ENCODE measurements at regions not wholly inside any gene's neighbourhood (a gene's known extent, or its start where the extent isn't known, plus 50 kb on each side); places are given as distances from the start of the nearest gene placed in this dataset.

- H3K4me1 Mint-ChIP-seq, result peaks cover 13% of the 10 kb centered on the region
- peaks cover 4% of the 10 kb centered on the region for H3K27me3 Mint-ChIP-seq
- no peaks in the 10 kb centered on the region for H3K9me3 Mint-ChIP-seq
- POLR2A ChIA-PET, result no interaction called here
- no peak overlapping the region for H3K4me3 Mint-ChIP-seq
- no peaks in the 10 kb centered on the region for H3K36me3 Mint-ChIP-seq (ENCODE audit: low read depth)
- CTCF ChIA-PET, result no interaction called here
- no peak overlapping the region for H3K27ac Mint-ChIP-seq
- no peak for DNase-seq
These were observed 84.9 kb upstream of the TAB3 start for GRCh38 chrX:30973784-30974427.

DNA sequence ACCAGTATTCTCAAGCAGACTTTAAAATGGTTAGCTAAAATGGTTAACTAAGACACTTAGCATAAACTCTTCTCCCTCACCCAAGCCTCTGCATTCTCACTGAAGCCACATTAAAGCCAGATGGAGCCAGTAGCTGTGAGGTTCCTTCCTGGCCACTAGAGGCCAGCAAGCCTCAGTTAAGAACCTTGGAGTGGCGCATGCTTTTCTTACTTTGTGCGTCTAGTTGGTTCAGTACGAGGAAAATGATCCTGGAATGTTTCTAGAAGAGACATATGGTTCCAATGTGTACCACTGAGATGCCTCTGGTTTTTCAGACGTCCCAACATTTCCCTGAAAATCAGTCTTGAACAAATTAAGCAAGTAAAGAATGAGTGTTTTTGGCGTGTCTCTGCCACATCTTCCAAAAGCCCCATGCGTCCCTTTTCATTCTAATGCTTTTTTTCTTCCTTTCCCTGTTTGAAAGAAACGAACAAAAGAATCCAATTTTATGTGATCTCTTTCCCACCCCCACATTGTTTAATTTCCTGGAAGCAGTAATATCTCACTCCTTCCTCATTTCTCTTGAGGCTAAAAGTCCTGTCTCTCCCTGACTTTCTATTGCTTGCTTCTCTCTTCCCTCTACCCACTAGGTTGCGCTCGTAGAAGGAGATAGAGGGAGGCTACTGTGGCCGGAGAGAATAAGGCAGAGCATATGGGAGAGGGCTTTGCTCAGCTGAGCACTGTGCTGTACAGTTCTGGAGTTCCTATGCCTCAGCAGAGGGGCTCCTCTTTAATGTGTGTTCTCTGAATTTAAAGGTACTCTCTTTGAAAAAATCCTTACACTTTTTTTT is 82.9 kb upstream of the TAB3 start:
- H3K4me3 Mint-ChIP-seq, result peak overlapping the region; percentile 44
- CTCF ChIA-PET, result interaction anchor here (0.6 kb wide), 1 partner anchor 31 kb away, joined by 3 read pairs; no protein-coding TSS in a partner anchor
- H3K27ac Mint-ChIP-seq, result no peak overlapping the region
- no peaks in the 10 kb centered on the region for H3K36me3 Mint-ChIP-seq (ENCODE audit: low read depth)
- peaks cover 13% of the 10 kb centered on the region for H3K4me1 Mint-ChIP-seq
- POLR2A ChIA-PET, result no interaction called here
- DNase-seq, result peak; percentile 22
- peaks cover 2% of the 10 kb centered on the region for H3K27me3 Mint-ChIP-seq
- no peaks in the 10 kb centered on the region for H3K9me3 Mint-ChIP-seq

- Mint-ChIP-seq H3K4me3 (no peak overlapping the region), H3K36me3 (ENCODE audit: low read depth) (no peaks in the 10 kb centered on the region), H3K27me3 (no peaks in the 10 kb centered on the region), H3K9me3 (no peaks in the 10 kb centered on the region), H3K27ac (no peak overlapping the region), H3K4me1 (peaks cover 5% of the 10 kb centered on the region)
- no peak for DNase-seq
- POLR2A ChIA-PET, result no interaction called here
- CTCF ChIA-PET, result interaction anchor here (0.6 kb wide), 1 partner anchor 72 kb away, joined by 4 read pairs; no protein-coding TSS in a partner anchor
These were observed 78.5 kb upstream of the TAB3 start for GRCh38 chrX:30967516-30967915.

DNA sequence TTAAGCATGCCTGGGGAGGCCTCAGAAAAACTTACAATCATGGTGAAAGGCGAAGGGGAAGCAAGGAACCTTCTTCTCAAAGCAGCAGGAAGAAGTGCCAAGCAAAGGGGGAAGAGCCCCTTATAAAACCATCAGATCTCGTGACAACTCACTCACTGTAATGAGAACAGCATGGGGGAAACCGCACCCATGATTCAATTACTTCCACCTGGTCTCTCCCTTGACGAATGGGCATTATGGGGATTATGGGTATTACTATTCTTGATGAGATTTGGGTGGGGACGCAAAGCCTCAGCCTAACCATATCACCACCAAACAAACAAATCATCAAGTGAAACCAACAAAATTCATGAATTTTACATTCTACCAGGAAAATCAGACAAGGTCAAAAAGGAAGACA is 76.7 kb upstream of the TAB3 start:
- Mint-ChIP-seq H3K36me3 (ENCODE audit: low read depth) (no peaks in the 10 kb centered on the region), H3K9me3 (no peaks in the 10 kb centered on the region), H3K27me3 (no peaks in the 10 kb centered on the region), H3K27ac (no peak overlapping the region), H3K4me3 (no peak overlapping the region), H3K4me1 (no peaks in the 10 kb centered on the region)
- ChIA-PET CTCF (no interaction called here), POLR2A (no interaction called here)
- no peak for DNase-seq

DNA sequence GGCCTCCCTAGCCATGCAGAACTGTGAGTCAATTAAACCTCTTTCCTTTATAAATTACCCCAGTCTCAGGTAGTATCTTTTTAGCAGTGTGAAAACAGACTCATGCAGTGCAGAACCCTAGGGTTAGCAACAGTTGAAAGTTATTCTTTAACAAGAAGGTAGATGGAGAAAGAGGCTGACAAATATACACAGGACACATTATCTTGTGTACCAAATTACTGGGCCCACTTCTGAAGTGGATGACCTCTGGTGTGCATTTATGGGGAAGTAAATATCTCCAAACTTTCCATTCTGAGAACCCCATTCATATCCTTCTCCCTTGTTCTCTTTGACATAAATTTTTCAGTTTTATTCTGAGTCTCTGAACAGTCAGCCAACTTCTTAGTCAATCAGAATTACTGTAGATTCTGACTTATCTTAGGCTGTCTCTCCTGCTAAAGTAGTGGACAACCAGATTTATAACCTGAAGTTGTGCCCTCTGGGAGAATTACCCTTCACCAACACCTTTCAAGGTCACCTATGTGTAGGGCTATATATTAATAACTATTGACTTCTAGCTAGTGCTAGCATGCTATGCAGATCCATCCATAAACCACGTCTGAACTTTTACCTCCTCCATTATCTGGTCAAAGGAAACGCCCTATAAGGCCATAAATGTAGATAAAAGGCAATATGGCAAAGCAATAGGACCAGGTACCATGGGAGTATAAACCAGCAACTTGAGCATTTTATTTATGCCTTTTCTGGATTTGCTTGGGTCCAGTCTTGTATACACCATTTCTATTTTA is 72.5 kb upstream of the TAB3 start:
- POLR2A ChIA-PET, result no interaction called here
- CTCF ChIA-PET, result no interaction called here

DNA sequence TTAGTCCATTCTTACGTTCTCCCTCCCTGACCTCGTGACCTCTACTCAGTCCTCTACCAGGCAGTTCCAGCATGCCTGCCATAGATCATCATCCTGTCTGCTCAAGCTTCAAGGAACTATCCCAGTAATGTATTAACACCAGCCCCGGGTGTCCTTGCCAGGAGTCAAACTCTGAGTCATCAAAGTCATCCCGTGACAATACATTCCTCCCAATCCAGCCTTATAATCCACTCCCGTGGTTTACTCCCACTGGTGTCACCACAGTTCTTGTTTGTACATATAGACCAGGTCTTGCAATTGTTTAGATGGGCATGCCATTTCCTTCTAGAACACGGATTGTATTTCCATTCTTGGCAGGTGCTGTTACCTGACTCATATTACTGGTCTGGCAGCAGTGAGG is 68.7 kb upstream of the TAB3 start:
- Mint-ChIP-seq H3K27ac (no peak overlapping the region), H3K4me3 (no peak overlapping the region), H3K27me3 (no peaks in the 10 kb centered on the region), H3K9me3 (no peaks in the 10 kb centered on the region), H3K4me1 (no peaks in the 10 kb centered on the region), H3K36me3 (ENCODE audit: low read depth) (no peaks in the 10 kb centered on the region)
- ChIA-PET CTCF (no interaction called here), POLR2A (no interaction called here)
- DNase-seq, result no peak

More for the DNA sequence above, 72.5 kb upstream of the TAB3 start:
- Mint-ChIP-seq H3K4me1 (no peaks in the 10 kb centered on the region), H3K27me3 (no peaks in the 10 kb centered on the region), H3K36me3 (ENCODE audit: low read depth) (no peaks in the 10 kb centered on the region), H3K9me3 (no peaks in the 10 kb centered on the region), H3K27ac (no peak overlapping the region), H3K4me3 (no peak overlapping the region)
- DNase-seq, result no peak

GRCh38 chrX:30955687-30956086 is 66.6 kb upstream of the TAB3 start:
- no peak overlapping the region for H3K4me3 Mint-ChIP-seq
- H3K27ac Mint-ChIP-seq, result no peak overlapping the region
- ChIA-PET CTCF (interaction anchor here (0.7 kb wide), 1 partner anchor 144 kb away, joined by 3 read pairs; no protein-coding TSS in a partner anchor), POLR2A (no interaction called here)
- no peaks in the 10 kb centered on the region for H3K9me3 Mint-ChIP-seq
- no peaks in the 10 kb centered on the region for H3K36me3 Mint-ChIP-seq (ENCODE audit: low read depth)
- DNase-seq, result no peak
- H3K4me1 Mint-ChIP-seq, result no peaks in the 10 kb centered on the region
- H3K27me3 Mint-ChIP-seq, result no peaks in the 10 kb centered on the region

- ChIA-PET POLR2A (no interaction called here), CTCF (interaction anchor here (1.3 kb wide), 1 partner anchor 25 kb away, joined by 3 read pairs; no protein-coding TSS in a partner anchor)
- H3K4me1 Mint-ChIP-seq, result no peaks in the 10 kb centered on the region
- no peaks in the 10 kb centered on the region for H3K36me3 Mint-ChIP-seq (ENCODE audit: low read depth)
- H3K27ac Mint-ChIP-seq, result no peak overlapping the region
- peaks cover 2% of the 10 kb centered on the region for H3K27me3 Mint-ChIP-seq
- no peak overlapping the region for H3K4me3 Mint-ChIP-seq
- no peak for DNase-seq
- no peaks in the 10 kb centered on the region for H3K9me3 Mint-ChIP-seq
These were observed 61.9 kb upstream of the TAB3 start for GRCh38 chrX:30951003-30951402.

DNA sequence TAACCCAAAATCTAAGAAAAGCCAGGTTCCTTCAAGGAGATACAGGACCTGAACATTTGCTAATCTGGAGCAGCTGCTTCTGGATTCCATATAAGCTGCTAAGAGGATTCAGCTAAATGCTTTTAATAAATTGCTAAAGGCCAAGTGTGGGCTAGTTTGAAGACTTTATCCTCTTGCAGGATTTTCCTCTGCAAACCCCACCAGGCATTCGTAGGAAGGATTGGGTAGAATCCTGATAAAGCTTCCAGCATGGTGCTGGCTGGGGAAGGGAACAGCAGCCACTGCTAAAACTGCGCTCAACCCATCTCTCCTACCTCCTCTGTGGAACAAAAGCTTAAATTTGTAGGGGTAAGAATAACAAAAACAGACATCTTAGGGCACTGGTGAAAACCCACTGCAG is 61.3 kb upstream of the TAB3 start:
- CTCF ChIA-PET, result interaction anchor here (1.3 kb wide), 1 partner anchor 24 kb away, joined by 3 read pairs; no protein-coding TSS in a partner anchor
- POLR2A ChIA-PET, result no interaction called here
- Mint-ChIP-seq H3K27me3 (peaks cover 2% of the 10 kb centered on the region), H3K4me3 (no peak overlapping the region), H3K4me1 (no peaks in the 10 kb centered on the region), H3K27ac (no peak overlapping the region), H3K9me3 (no peaks in the 10 kb centered on the region), H3K36me3 (ENCODE audit: low read depth) (no peaks in the 10 kb centered on the region)
- DNase-seq, result no peak

DNA sequence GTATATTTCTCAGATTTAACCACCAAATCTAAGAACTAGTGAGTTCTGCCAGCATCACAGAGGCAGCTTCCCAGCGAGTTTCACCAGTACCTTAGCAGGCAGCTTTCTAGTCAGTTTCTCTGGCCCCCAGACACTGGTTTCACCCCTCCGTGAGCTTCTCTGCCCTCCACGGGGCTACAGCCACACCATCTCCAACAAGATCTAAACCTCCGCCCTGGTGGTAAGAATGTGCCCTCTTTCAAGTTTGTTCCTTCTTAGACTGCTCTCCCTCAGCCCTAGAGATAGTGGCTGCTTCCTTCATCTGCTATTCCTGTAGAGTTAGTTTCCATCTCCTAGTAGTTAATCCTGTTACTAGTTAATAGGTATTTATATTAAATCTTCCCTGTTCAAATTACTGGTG is 60.5 kb upstream of the TAB3 start:
- ChIA-PET CTCF (no interaction called here), POLR2A (no interaction called here)
- H3K27ac Mint-ChIP-seq, result no peak overlapping the region
- no peaks in the 10 kb centered on the region for H3K4me1 Mint-ChIP-seq
- H3K36me3 Mint-ChIP-seq (ENCODE audit: low read depth), result no peaks in the 10 kb centered on the region
- H3K9me3 Mint-ChIP-seq, result no peaks in the 10 kb centered on the region
- no peak for DNase-seq
- peaks cover 2% of the 10 kb centered on the region for H3K27me3 Mint-ChIP-seq
- no peak overlapping the region for H3K4me3 Mint-ChIP-seq

DNA sequence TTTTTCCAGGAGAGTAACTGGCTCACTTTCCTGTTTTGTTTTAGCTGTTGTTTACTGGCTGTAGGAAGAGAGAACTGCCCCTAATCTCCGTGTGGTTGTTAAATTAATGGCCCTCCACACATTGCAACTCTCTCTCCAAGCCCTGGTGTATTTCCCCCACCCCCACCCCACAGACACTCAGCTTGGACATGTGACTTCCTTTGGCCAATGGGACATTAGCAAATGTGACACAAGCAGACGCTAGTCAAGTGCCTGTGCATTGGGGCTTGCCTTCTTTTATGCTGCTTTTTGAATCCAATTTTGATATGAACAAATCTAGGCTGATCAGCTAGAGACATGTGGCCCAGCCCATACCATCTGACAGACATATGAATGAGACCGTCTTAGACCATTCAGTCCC is 59.6 kb upstream of the TAB3 start:
- H3K4me3 Mint-ChIP-seq, result no peak overlapping the region
- ChIA-PET POLR2A (no interaction called here), CTCF (no interaction called here)
- DNase-seq, result no peak
- peaks cover 2% of the 10 kb centered on the region for H3K27me3 Mint-ChIP-seq
- H3K9me3 Mint-ChIP-seq, result no peaks in the 10 kb centered on the region
- no peaks in the 10 kb centered on the region for H3K4me1 Mint-ChIP-seq
- no peak overlapping the region for H3K27ac Mint-ChIP-seq
- H3K36me3 Mint-ChIP-seq (ENCODE audit: low read depth), result no peaks in the 10 kb centered on the region

GRCh38 chrX:30948051-30948450 is 59.0 kb upstream of the TAB3 start:
- DNase-seq, result no peak
- Mint-ChIP-seq H3K4me1 (no peaks in the 10 kb centered on the region), H3K4me3 (no peak overlapping the region), H3K27me3 (peaks cover 2% of the 10 kb centered on the region), H3K36me3 (ENCODE audit: low read depth) (no peaks in the 10 kb centered on the region), H3K9me3 (no peaks in the 10 kb centered on the region), H3K27ac (no peak overlapping the region)
- ChIA-PET CTCF (no interaction called here), POLR2A (no interaction called here)

- no peaks in the 10 kb centered on the region for H3K27me3 Mint-ChIP-seq
- no peaks in the 10 kb centered on the region for H3K4me1 Mint-ChIP-seq
- ChIA-PET CTCF (no interaction called here), POLR2A (no interaction called here)
- H3K27ac Mint-ChIP-seq, result no peak overlapping the region
- no peaks in the 10 kb centered on the region for H3K36me3 Mint-ChIP-seq (ENCODE audit: low read depth)
- no peak for DNase-seq
- H3K9me3 Mint-ChIP-seq, result no peaks in the 10 kb centered on the region
- H3K4me3 Mint-ChIP-seq, result no peak overlapping the region
These were observed 54.9 kb upstream of the TAB3 start for GRCh38 chrX:30943984-30944383.

Measured in activated CD4-positive, alpha-beta T cell treated with anti-CD3 and anti-CD28 coated beads, Interleukin-2, amount 10 ng/mL, durations not matched to agents 7 days and 5 days (primary cell).